Fibroblast of skin of left biceps (primary cell): ENCODE measurements at regions not wholly inside any gene's neighbourhood (a gene's known extent, or its start where the extent isn't known, plus 50 kb on each side); places are given as distances from the start of the nearest gene placed in this dataset.

ENCODE experiments used
- DNase-seq, 2 experiments: peaks; one replicate each; pipeline ENCODE4 v3.0.0-alpha.2; 2013; ENCODE audit warnings: low read depth in 2 of 2

DNA sequence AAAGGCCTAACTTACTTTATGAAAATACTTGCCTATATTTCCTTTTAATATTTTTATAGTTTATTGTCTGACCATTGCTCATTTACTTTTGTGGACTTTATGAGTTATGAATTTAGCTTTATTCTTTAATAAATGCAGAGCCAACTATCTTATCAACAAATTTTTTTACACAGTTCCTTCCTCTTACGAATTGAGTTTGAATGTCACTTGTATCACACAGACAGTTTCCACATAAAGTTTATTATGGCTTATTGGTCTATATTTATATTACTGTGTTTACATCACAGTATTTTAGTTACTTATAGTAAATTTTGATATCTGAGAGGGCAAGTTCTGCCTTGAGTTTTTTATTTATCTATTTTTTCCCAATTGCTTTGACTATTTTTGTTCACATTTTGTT is 450.6 kb downstream of the C4orf33 start:
- DNase-seq, result no peak

DNA sequence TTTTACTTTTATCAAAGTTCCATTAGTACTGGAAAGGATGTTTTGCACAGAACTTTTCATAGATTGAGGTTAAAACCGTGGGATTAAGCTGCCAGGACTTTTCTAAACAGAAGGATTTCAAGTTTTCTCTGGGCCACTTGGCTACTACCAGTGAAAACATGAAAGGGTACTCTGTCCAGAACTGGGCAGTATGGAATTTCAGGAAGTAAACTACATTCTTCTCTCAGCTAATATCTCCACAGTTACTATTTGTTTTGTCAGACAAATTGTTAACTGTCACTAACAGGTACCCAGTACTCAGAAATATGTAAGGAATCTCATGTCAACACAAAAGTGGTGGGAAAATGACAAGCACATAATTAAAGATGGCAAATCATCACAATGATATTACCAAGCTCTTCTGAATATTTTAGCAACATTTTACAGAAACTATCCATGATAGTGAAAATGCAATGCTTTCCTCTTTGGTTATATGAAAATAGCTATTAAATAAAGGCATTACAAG is 454.4 kb downstream of the C4orf33 start:
- DNase-seq, result no peak

DNA sequence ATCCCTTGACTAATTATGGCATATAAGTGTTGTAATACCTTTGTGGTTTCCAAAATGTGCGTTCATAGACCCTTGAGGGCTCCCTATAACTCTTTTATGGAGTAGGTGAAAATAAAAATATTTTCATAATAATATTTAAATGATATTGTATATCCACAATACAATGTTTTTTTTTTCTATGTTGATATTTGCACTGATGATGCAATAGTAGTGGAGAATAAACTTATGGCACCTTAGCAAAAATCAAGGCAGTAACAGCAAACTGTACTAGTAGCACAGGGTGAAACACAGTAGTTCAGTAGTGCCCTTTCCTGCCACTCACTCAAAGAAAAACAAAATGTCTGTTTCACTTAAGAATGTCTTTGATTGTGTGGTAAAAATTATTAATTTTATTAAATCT is 465.3 kb downstream of the C4orf33 start:
- DNase-seq, result no peak

DNA sequence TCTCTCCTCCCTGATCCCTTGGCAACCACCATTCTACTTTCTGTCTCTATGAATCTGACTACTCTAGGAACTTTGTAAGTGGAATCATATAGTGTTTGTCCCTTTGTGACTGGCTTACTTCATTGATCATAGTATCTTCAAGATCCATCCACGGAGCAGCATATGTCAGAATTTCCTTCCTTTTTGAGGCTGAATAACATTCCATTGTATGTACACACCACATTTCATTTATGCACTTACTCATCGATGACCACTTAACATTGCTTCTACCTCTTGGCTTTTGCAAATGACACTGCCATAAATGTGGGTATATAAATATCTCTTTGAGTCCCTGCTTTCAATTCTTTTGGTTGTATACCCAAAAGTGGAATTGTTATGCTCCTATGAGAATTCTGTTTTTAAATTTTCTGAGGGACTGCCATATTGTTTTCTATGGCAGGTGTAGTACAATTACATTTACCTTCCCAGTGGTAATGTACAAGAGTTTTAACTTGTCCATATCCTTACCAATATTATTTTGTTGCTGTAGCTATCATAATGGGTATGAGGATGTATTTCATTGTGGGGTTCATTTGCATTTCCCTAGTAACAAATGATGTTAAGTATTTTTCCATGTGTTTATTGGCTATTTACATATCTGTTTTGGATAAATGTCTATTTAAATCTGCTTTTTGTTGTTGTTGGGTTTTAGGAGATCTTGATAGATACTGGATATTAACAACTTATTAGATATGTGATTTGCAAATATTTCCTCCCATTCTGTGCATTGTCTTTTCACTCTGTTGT is 466.1 kb downstream of the C4orf33 start:
- no peak for DNase-seq

DNA sequence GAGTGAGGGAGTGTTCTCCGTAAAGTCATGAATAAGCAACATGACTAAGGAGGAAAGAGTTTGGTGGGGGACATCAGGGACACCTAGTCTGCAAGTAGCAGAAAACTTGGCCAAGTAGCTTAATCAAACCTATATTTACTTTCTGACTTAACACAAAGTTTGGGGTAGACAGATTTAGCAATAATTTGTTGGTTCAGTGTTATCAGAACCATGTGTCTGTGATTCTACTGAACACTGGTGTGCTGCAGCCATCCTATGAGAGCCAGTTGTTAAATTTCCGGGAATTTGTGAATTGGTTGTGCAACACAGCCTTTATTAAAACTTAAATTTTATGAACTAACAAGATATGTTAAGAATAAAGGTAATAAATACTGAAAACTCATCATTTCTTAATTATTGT is 469.3 kb downstream of the C4orf33 start:
- DNase-seq, result no peak

DNA sequence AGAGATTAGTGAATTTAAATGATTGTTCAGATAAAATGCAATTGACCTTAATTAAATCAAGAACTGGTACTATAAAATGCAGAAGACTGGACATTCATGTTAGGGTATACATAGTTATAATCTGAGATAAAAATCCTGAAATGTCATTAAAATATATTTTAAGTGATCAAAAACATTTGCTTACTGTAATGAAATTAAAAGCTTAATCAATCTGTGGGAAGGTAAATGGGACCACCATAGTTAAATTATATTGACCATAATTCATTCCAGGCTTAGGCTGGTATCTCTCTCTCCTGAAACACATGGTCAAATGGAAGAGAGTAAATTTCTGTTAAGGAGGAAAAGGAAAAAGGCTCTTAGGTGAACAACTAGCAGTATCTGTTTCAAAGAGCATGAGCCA is 474.4 kb downstream of the C4orf33 start:
- DNase-seq, result no peak

DNA sequence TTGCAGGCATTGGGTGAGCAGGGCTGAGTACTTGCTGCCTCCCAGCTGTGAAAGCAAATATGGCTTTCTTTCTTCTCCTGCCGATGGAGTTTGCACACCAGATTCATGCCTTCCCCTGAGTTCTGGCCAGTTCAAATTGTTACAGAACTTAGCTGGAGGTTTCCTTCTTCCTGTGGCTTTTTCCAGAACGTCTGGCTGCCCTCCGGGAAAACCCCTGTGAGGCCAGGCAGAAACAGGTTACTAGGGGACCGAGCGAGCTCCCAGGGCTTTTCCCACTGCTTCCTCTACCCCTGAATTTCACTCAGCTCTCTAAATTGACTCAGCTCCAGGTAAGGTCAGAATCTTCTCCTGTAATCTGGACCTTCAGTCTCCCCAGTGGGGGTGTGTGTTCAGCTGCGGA is 482.4 kb downstream of the C4orf33 start:
- DNase-seq, result no peak

DNA sequence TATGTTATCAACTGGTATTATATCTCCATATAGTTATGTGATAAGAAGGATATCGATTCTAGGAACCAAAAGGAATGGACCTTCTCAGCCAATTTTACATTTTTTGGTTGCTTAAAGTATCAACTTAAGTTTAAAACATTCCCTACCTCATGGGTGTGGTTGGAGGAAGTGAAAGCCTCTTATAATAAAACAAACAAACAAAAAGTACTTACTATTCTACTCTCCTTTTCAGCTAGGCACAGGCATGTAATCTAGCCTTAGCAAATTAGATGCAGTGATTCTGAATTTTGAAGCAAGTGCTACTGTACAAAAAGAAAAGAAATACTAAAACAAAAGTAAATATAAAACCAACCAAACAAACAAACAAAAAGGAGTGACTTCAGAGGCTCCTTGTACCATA is 485.4 kb downstream of the C4orf33 start:
- DNase-seq, result no peak

DNA sequence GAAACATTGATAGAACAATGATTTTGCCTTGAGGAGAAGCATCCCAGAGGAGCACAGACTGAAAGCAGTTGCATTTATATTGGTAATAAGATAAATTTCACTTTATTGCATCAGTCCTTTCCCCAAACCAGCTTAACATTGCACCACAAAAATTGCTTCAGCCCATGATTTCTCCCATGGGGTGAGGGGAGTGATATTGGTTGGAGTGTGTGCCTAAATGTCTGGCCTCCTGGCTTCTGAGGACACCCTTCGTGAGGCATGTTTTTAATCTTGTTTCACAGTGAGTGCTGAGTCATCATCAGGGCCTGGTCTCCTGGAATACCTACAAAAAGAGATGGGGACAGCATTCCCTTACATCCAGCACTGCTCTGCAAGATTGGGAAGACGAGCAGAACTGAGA is 487.9 kb downstream of the C4orf33 start:
- DNase-seq, result peak; percentile 73 to 79

DNA sequence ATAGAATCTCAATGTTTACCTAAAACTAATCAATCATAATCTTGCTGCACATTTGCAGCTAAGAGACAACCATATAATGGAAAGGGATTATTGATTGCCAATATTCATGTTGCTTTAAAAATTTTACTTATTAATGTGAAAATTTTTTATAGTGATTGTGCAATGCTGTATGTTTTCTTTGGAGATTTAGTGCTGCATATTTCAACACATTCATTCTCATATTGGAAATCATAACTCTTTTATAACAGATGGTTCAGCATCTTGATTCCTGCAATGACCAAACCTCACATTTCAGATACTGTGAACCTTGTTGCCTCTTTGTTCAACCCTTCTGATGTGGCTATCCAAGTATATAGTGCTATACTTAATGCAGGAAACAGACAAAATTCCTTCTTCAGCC is 502.6 kb downstream of the C4orf33 start:
- no peak for DNase-seq

DNA sequence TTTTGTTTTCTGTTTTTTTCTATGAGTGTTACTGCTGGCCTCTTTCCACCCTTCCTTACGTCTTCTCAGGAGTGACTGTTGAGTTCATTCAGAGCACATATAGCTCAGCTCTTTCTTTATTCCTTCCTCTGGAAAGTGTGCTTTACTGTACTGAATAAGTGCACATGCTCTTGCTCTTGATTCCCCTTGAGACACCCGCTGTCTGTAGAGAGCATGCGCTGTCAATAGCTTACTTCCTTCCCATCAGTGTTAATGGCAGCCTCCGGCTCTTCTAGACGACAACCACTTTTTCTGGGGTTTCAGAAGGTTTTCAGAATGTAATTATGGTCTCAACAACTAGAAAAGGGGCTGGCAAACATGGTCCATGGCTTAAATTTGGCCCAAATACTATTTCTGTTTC is 504.9 kb downstream of the C4orf33 start:
- no peak for DNase-seq

DNA sequence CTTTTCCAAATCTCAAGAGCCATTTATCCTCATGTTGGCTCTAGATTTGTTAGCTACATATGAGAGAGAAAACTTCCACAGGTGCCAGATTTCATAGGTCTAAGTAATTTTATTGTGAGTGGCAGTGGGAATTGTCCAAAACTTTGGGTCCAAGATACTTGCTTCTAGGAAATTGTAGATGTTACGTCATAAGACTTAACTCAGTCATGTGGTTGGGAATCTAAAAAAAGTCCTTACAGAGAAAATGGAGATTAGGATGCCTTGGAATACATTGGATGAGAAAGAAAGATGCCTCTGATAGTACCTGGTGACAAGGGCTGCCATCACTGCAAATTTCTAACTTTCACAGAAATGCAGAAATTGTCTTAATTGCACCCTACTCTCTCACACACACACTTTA is 506.5 kb downstream of the C4orf33 start:
- DNase-seq, result no peak

DNA sequence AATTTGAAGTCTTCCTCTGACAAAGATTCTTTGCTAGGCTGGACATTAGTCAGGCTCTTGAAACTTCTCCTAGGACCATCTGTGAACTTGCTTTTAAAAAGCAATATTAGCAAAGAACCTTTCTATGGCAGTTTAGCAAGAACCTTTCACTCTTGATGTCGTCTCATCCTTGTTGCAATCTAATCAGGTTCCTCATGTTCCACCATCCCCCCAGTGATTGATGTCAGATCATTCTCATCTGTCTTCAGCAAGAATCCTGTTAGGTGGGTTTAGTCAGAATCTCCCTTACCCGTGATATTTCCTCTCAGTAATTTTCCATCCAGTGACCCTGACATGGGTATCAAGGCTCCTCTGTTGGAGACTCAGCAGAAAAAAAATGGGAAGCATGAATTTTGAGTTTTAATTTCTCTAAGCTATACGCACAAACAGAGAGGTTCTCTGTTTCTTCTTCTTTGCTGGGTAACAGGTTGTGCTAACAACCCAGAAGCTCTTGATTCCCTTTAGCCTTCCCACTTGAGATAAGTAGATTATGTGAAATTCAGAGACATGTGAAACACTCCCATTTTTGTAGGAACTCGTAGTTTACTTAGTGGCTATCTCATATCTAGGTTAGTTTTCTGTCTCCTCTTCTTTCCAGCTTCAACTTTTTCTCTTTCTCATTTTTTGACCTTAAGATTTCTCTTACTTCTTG is 507.4 kb downstream of the C4orf33 start:
- no peak for DNase-seq

DNA sequence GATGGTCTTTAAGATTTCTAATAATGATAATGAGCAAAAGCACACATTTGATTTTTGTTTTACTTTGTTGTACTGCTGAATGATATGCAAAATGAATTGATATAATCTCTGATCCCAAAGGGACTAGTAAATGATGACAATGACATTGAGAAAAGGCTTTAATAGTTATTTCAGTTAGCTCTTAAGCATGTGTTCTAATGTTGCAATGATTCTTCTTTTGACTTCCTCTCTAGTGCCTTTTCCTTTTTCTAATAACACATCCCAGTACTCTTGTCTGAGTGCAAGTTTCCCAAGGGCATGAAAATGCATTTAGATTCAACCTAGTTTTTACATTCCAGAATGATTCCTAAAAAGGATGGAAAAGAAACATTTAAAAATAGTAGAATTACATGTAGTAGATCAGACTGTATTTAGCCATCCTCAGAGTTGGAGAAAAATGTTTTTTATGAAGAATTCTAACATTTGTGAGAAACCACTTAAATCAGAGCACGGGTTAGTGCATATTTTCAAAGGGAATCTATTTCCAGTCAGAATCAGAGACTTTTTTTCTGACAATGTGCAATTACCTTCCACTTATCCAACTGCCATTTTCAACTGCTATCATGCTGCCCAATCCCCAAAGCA is 508.8 kb downstream of the C4orf33 start:
- no peak for DNase-seq

DNA sequence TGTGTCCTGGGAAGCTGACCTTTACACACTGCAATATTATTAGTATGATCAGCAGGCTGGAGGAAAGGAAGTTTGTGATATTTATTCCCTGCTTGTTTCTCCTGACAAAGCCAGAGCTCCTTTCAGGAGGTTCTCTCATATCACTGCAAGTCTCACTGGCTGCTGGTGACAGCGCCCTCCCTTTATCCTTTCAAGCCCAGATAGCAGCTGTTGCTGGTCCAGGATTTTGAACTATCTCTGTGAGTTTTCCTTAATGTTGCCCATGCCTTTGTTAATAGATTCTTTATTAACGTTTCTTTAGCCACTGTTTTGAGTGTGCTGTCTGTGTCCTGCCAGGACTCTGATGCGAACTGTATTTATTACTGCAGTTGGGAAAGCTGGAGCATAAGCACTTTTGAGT is 518.7 kb downstream of the C4orf33 start:
- DNase-seq, result no peak

DNA sequence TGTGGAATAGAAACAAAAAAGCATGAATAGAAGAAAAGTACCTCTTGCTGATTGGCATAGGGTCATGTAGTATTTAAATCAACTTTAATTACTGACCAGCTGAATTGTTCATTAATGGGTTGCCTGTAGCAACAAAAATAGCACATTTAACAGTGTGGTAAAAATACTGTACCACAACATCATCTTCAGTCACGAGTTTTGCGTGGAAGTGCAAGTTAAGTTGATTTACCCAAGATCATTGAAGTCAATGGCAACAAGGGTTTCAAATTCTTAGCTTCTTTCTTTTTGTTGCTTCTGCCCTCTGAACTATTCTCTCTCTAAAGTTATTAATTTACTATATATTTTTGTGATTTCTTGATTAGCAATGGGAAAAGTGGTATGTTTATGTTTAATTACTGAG is 526.6 kb downstream of the C4orf33 start:
- DNase-seq, result no peak

DNA sequence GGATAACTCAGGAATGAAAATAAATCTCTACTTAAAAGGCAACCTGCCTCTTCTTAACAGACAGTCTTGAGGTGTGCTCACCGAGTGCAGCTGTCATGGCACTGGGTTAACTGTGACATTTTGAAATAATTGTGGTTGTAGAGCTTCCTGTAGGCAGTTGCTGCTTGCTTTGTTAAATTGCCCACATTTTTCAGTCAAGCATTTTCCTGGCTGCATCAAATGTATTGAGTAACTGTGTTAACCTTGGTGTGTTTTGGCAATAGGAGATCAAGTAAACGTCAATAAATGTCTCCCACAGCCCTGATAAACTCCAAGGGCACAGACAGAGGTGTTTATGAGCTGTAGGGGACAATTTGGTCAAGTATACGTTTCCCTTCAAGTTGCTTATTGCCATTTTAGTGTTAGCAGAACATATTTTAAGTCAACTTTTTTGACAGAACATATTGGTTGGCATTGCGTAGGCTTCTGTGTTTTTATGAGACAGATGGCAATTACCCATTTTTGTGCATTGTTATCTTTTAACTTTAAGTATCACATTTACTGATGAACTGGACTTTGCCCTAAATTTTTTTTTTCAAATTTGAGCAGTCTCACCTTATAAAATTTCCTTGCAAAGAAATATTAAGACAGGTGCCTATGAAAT is 527.4 kb downstream of the C4orf33 start:
- DNase-seq, result no peak

DNA sequence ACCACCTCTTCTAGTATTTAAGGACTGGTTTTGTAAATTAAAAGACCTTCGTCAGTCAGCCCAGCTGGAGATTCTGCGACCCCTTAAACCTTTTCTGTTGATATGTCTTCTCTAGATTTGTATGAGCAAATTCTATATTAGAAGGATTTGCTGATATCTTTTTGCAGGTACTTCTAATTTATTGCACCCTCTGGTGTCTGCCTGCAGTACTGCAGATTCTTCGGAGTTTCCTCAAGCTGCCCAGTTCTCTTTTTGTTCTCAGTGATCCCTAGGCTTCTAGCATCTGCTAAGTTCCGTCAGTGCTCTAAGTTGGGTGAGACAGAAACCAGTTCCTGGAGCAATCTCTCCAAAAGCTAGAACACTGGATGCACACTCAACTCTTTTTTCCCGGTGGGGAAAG is 545.2 kb downstream of the C4orf33 start:
- DNase-seq, result peak; percentile 8 to 9

DNA sequence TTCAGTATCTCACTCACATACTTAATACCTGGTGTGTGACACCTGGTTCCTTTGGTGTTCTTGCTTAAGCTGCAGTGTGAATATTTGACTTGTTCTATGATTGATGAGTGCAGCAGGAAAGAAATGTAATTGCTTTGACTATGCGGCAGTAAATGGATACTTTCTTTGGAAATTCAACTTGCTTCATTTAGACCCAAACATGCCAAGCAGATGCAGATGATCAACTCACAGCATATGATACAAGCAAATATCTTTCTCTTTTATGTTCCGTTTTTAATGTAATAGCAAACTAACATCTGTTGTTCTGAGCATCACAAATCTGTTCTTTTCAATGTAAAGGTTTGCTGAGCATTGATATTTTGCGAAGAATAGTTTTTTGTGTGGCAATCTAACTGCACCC is 549.5 kb downstream of the C4orf33 start:
- DNase-seq, result no peak

DNA sequence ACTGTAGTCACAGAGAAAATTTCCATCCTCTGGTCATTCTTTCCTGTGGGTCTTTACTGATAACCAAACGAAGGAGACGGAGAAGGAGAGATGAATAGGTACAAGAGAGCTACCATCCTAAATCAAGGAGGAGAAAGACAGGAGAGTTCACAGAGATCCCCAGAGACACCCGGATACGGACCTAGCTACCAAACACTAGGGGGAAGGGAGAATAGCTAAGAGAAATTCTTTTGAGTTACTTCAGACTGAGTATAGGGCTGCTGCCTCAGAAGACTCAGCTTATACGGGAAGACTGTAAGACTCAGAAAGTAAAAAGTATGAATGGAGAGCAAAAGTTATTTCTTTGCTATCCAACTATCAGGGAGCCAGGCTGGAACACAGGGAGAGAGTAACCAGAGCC is 572.1 kb downstream of the C4orf33 start:
- no peak for DNase-seq

DNA sequence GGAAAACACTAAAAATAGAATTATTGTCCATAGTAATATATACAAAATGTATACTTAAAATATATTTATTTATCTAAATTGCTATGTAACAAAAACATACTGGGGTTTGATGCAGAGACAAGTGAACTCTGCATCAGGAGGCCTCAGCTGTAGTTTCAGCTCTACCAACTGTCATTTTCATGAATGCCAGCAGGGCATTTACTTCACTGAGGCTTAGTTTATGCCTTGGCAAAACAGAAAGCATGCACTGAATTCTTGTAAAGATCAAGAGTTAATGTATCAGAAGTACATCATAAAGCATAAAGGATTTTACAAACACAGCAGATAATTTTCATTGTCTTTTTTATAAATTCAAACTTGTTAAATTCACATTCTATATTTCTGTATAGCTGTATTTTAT is 577.0 kb downstream of the C4orf33 start:
- no peak for DNase-seq

DNA sequence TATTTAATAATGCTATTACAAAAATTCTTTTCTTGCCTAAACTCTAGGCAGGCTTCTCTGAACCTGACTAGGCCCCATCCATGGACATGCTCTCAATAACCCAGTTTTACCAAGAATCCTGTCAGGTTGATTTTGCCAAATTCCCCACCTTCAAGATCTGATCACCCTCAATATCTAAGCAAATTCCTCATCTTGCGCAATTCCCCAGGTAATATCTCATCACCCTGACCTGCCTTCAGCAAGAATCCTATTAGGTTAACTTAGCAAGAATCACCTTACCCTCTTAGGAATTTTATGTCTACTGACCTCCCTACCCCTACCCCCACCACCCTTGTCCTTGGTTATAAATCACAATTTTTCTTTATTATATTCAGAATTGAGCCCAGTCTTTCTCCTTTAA is 579.1 kb downstream of the C4orf33 start:
- no peak for DNase-seq
